ENCODE measurements at regions not wholly inside any gene's neighbourhood (a gene's known extent, or its start where the extent isn't known, plus 50 kb on each side); places are given as distances from the start of the nearest gene placed in this dataset.

DNA sequence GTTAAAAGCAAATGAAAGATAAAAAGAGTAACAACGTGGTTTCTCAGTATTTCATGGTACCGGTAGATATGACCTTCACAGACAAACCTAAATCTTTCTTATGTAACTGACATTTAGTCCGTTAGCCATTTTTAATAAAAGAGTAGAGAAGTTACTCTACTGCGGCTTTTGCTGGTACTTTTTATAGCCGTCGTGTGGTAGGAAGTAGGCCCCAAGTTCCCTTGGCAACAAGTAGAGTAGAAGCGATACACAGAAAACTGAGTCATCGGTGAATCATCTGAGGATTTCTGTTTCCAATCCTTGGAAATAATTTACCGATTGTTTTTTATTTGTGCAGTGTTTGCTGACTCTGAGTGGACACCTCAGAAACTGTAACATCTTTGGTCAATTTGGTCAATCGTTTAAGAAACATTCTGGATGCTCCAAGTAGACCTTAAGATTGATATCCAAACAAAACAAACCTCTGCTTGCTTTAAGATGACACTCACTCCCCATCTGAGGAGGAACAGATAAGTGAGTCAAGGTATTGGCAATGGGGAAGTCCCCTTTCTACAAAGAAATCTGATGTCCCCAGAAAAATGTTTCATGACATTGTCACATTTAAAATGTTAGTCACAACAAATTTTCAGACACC is 63.9 kb upstream of the AHR start:
- peak; percentile 36; the same call in 1 of the 2 replicates for TF ChIP-seq POLR2AphosphoS5 (IDR thresholded peaks at IDR 0.05; ENCODE audit: low read length)
- TF ChIP-seq, protein P1, sequence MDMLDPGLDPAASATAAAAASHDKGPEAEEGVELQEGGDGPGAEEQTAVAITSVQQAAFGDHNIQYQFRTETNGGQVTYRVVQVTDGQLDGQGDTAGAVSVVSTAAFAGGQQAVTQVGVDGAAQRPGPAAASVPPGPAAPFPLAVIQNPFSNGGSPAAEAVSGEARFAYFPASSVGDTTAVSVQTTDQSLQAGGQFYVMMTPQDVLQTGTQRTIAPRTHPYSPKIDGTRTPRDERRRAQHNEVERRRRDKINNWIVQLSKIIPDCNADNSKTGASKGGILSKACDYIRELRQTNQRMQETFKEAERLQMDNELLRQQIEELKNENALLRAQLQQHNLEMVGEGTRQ (IDR thresholded peaks at IDR 0.05; ENCODE audit: borderline replicate concordance, low read depth, low read length): no peak
